Pancreas (tissue), 10 donors: ENCODE measurements at regions not wholly inside any gene's neighbourhood (a gene's known extent, or its start where the extent isn't known, plus 50 kb on each side); places are given as distances from the start of the nearest gene placed in this dataset.

Experiments used
- ATAC-seq, 4 donors: fragments of 200-7000 bp; cut with Tn5 transposase; one replicate each; pipeline versions ENCODE4 v1.8.0 to v1.9.1; 2020; ENCODE audit warnings: mild to moderate bottlenecking in 4 of 4, moderate library complexity in 4 of 4
- DNase-seq, 6 donors: peaks; one replicate each; pipeline ENCODE4 v3.0.0-alpha.2; 2020
- FAIRE-seq: peaks from 2 replicates; lab custom pipeline; 2012; peaks lifted over from hg19 to GRCh38; lab: Jason Lieb, UNC
- H3K27ac ChIP-seq, 4 donors: fragments of 200-600 bp; sonication (generic); 1 replicate in 3 of 4; 2 replicates in 1 of 4; pipeline versions ENCODE4 v1.5.0 to v1.8.0; 2020
- H3K27me3 ChIP-seq, 4 donors: fragments of 200-600 bp; one replicate each; pipeline ENCODE4 v1.8.0; 2021
- H3K36me3 ChIP-seq, 3 donors: fragments of 200-600 bp; sonication (generic) in 1 of 3; one replicate each; pipeline versions ENCODE4 v1.5.0 to v1.8.0; 2020 to 2021
- H3K4me1 ChIP-seq, 3 donors: fragments of 200-600 bp; one replicate each; pipeline ENCODE4 v1.8.0; 2021
- H3K4me3 ChIP-seq, 4 donors: fragments of 200-600 bp; sonication (generic) in 2 of 4; one replicate each; pipeline versions ENCODE4 v1.5.0 to v1.8.0; 2020 to 2021
- H3K9me3 ChIP-seq, 4 donors: fragments of 200-600 bp; one replicate each; pipeline ENCODE4 v1.8.0; 2021
- CTCF ChIP-seq, 4 donors: fragments of 200-600 bp; sonication (generic) in 3 of 4; IDR thresholded peaks; one replicate each; pipeline versions ENCODE4 v1.5.0 to v1.8.0; 2021; ENCODE audit warnings: antibody characterized with exemption in 4 of 4
- WGBS, 2 donors: extraction: QIAGEN DNeasy Blood & Tissue Kit; methylation state at CpG; one replicate each; pipeline ENCODE4 v1.1.7; 2013; 5-methylcytosine and 5-hydroxymethylcytosine counted together
- intact Hi-C, 3 donors: fragments of 100-400 bp; cut with DNase I; formaldehyde crosslinking; loops; one replicate each; pipeline versions ENCODE4 v1.11.1 to v1.14.2; 2022
- donor health status: healthy with polysubstance abuse.
- donor health status: DM: no; HTN: no; CAD: no; lungs with moderate emphysema.
- donor health status: DM: no; HTN: no; CAD: no.
- donor health status: control.
- donor health status: control.
- donor health status: Bipolar disorder and iron deficiency.
- donor health status: DM: yes; HTN: yes; CAD: no.
- donor health status: DM: no; HTN: no; CAD: no.
- donor health status: DM: no; HTN: no; CAD: no.
- donor health status: DM: yes; HTN: yes; CAD: no.

- no peak for TF ChIP-seq CTCF (IDR thresholded peaks at IDR 0.05)
- DNase-seq = no peak
- no peak overlapping the region for H3K4me3 ChIP-seq
- H3K9me3 ChIP-seq = no peaks in the 10 kb centered on the region
- H3K4me1 ChIP-seq = no peaks in the 10 kb centered on the region
- H3K27me3 ChIP-seq = no peaks in the 10 kb centered on the region
- FAIRE-seq = no peak
- WGBS, 2 donors = 51 to 59% methylated on average over 5 of the region's 5 CpGs
- no peak for ATAC-seq
- H3K27ac ChIP-seq = no peak overlapping the region
- intact Hi-C loops = no loop called here
- no peaks in the 10 kb centered on the region for H3K36me3 ChIP-seq
These were observed 432.7 kb downstream of the TFAP2A start for GRCh38 chr6:9982215-9982614.

- DNase-seq (no peak), ATAC-seq (no peak), FAIRE-seq (no peak)
- H3K27ac ChIP-seq = no peak overlapping the region
- no peaks in the 10 kb centered on the region for H3K27me3 ChIP-seq
- H3K4me1 ChIP-seq = no peaks in the 10 kb centered on the region
- H3K36me3 ChIP-seq = no peaks in the 10 kb centered on the region
- intact Hi-C loops = no loop called here
- H3K9me3 ChIP-seq = no peaks in the 10 kb centered on the region
- TF ChIP-seq CTCF (IDR thresholded peaks at IDR 0.05) = no peak
- no peak overlapping the region for H3K4me3 ChIP-seq
- 78 to 89% methylated on average over 5 of the region's 5 CpGs for WGBS, 2 donors
These were observed 434.9 kb downstream of the TFAP2A start for GRCh38 chr6:9979996-9980395.

GRCh38 chr6:9978480-9978879, 436.4 kb downstream of the TFAP2A start:
- no peaks in the 10 kb centered on the region for H3K9me3 ChIP-seq
- intact Hi-C loops = no loop called here
- ATAC-seq = no peak
- H3K27ac ChIP-seq = no peak overlapping the region
- no peaks in the 10 kb centered on the region for H3K27me3 ChIP-seq
- H3K4me1 ChIP-seq = no peaks in the 10 kb centered on the region
- no peak for FAIRE-seq
- H3K4me3 ChIP-seq = no peak overlapping the region
- no peak for DNase-seq
- WGBS, 2 donors = 72 to 84% methylated on average over 6 of the region's 6 CpGs
- no peaks in the 10 kb centered on the region for H3K36me3 ChIP-seq
- TF ChIP-seq CTCF (IDR thresholded peaks at IDR 0.05) = no peak

GRCh38 chr6:9977411-9977810, 437.5 kb downstream of the TFAP2A start:
- no peak for ATAC-seq
- no peak for FAIRE-seq
- DNase-seq = no peak
- no peaks in the 10 kb centered on the region for H3K4me1 ChIP-seq
- H3K36me3 ChIP-seq = no peaks in the 10 kb centered on the region
- WGBS, 2 donors = 5 to 10% methylated on average over 2 of the region's 2 CpGs
- no peak overlapping the region for H3K4me3 ChIP-seq
- H3K27me3 ChIP-seq = no peaks in the 10 kb centered on the region
- intact Hi-C loops = no loop called here
- no peak for TF ChIP-seq CTCF (IDR thresholded peaks at IDR 0.05)
- H3K27ac ChIP-seq = no peak overlapping the region
- no peaks in the 10 kb centered on the region for H3K9me3 ChIP-seq

GRCh38 chr6:9961646-9962045, 453.2 kb downstream of the TFAP2A start:
- Histone ChIP-seq H3K27ac (no peak overlapping the region), H3K9me3 (no peaks in the 10 kb centered on the region), H3K36me3 (no peaks in the 10 kb centered on the region), H3K4me3 (no peak overlapping the region), H3K27me3 (no peaks in the 10 kb centered on the region), H3K4me1 (no peaks in the 10 kb centered on the region)
- no peak for FAIRE-seq
- no peak for TF ChIP-seq CTCF (IDR thresholded peaks at IDR 0.05)
- DNase-seq = no peak
- intact Hi-C loops = no loop called here
- 71 to 88% methylated on average over 5 of the region's 5 CpGs for WGBS, 2 donors
- no peak for ATAC-seq
